ENCODE measurements at regions not wholly inside any gene's neighbourhood (a gene's known extent, or its start where the extent isn't known, plus 50 kb on each side); places are given as distances from the start of the nearest gene placed in this dataset.

DNA sequence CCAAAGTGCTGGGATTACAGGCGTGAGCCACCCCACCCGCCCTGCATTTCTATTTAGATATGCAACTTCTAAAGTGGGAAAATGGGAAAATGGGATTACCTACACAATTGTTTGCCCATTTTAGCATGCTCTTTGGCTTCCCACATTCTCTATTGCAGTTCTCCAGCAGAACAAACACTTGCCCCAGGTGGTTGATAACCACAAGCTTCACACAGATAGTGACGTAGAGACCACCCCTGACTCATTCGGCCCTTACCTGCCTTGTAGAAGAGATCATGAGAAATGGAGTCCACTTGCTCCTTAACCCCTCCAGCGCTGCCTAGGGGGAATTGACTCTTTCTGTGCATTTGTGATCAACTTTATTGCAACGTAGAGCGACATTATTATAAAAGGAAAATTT is 83.2 kb upstream of the RAP2B start:
- Histone ChIP-seq H3K4me3 (replicated peaks in 1 of 3; ENCODE audit: insufficient read depth in 1 of 3, low read depth in 1 of 3, low read length in 3 of 3) (no peak overlapping the region), H2AFZ (ENCODE audit: low read depth, low read length) (no peak overlapping the region), H3K9me1 (replicated peaks; ENCODE audit: control insufficient read depth, extremely low read depth, insufficient read depth, low read length) (no peaks in the 10 kb centered on the region), H3K4me2 (ENCODE audit: insufficient read depth, low read length) (no peak overlapping the region), H3K9me3 (replicated peaks; ENCODE audit: control insufficient read depth, insufficient read depth, low read length) (no peaks in the 10 kb centered on the region), H3K27me3 (ENCODE audit: control insufficient read depth in 2 of 2, insufficient read depth in 2 of 2, low read length in 2 of 2) (no peaks in the 10 kb centered on the region), H3K4me1 (ENCODE audit: control insufficient read depth, extremely low read depth, insufficient read depth, low read length) (peaks cover under 1% of the 10 kb centered on the region), H3K79me2 (ENCODE audit: control insufficient read depth, insufficient read depth, low read length) (no peaks in the 10 kb centered on the region), H4K20me1 (replicated peaks; ENCODE audit: control insufficient read depth, extremely low read depth, insufficient read depth, low read length) (no peaks in the 10 kb centered on the region), H3K36me3 (ENCODE audit: control insufficient read depth in 2 of 2, extremely low read depth in 1 of 2, insufficient read depth in 2 of 2, low read length in 2 of 2) (no peaks in the 10 kb centered on the region), H3K9ac (replicated peaks; ENCODE audit: extremely low read depth, insufficient read depth, low read length) (no peak overlapping the region), H3K27ac (ENCODE audit: insufficient read depth, low read depth, low read length) (no peak overlapping the region)
- ChIA-PET CTCF (interaction anchor here (1.0 kb wide), 1 partner anchor 47 kb away, joined by 3 read pairs; no protein-coding TSS in a partner anchor), POLR2A (no interaction called here)
- no peak for FAIRE-seq
- no TSS peak for BruUV-seq (replicated peaks)
- no peak for DNase-seq (ENCODE audit: low read depth, low spot score)
- intact Hi-C loops (cut with micrococcal nuclease), result no loop called here
- no peak for TF ChIP-seq EZH2 (IDR thresholded peaks at IDR 0.05; ENCODE audit: borderline replicate concordance, low read depth, low read length, severe bottlenecking)
- TF ChIP-seq CTCF (IDR thresholded peaks at IDR 0.05; ENCODE audit: extremely low read depth in 1 of 2, insufficient read depth in 1 of 2, low read depth in 1 of 2, low read length in 2 of 2), result no peak
- no peak for TF ChIP-seq POLR2AphosphoS5 (IDR thresholded peaks at IDR 0.05; ENCODE audit: insufficient read depth, low read depth, low read length)
- TF ChIP-seq JUN (IDR thresholded peaks at IDR 0.05; ENCODE audit: borderline replicate concordance, insufficient read depth, insufficient read length, low read depth), result no peak
- no peak for TF ChIP-seq MYC (IDR thresholded peaks at IDR 0.05; ENCODE audit: low read depth, low read length)
- TF ChIP-seq FOS (IDR thresholded peaks at IDR 0.05; ENCODE audit: borderline replicate concordance, insufficient read depth, low read length), result no peak
- no peak for TF ChIP-seq GATA2 (IDR thresholded peaks at IDR 0.05; ENCODE audit: insufficient read depth, insufficient read length, low read depth, low read length)
- dilution Hi-C loops (cut with MboI; ENCODE audit: extremely low pct_ligation_motif_present, low sequenced_read_pairs), result no loop called here
